Transverse colon (tissue), 4 donors: ENCODE measurements at regions not wholly inside any gene's neighbourhood (a gene's known extent, or its start where the extent isn't known, plus 50 kb on each side); places are given as distances from the start of the nearest gene placed in this dataset.
"Not testable (repeated sequence)": the region's sequence is repeated elsewhere in the genome, so short reads cannot be mapped to it uniquely, and the experiment has no call there.

ENCODE experiments used
- CTCF ChIP-seq, 5 experiments: fragments of 200-600 bp in 3 of 5; fragments of 450-650 bp in 2 of 5; sonication (generic) in 3 of 5; IDR thresholded peaks; 1 replicate in 2 of 5; 2 replicates in 3 of 5; pipeline ENCODE4 v1.5.1; 2016 to 2017; ENCODE audit warnings: antibody characterized with exemption in 5 of 5, inconsistent platforms in 3 of 5, mild to moderate bottlenecking in 2 of 5, moderate library complexity in 1 of 5
- EP300 ChIP-seq: sonication (generic); formaldehyde crosslinking; IDR thresholded peaks from one replicate; pipeline ENCODE4 v1.6.1; 2017; ENCODE audit warnings: antibody characterized with exemption, low read depth
- POLR2A ChIP-seq: fragments of 450-650 bp; IDR thresholded peaks from one replicate; pipeline ENCODE4 v1.6.1; 2016; ENCODE audit warnings: antibody characterized with exemption, mild to moderate bottlenecking, moderate library complexity
- POLR2AphosphoS5 ChIP-seq, 3 donors: sonication (generic); formaldehyde crosslinking; IDR thresholded peaks; one replicate each; pipeline ENCODE4 v1.6.1; 2016; ENCODE audit warnings: antibody characterized with exemption in 3 of 3

- not testable (repeated sequence) for TF ChIP-seq CTCF (IDR thresholded peaks at IDR 0.05); POLR2AphosphoS5 (IDR thresholded peaks at IDR 0.05); EP300; POLR2A
These were observed 65.6 kb downstream of the PPIAL4D start for GRCh38 chr1:145176285-145176925.
